Thyroid gland (tissue), 4 donors: ENCODE measurements at regions not wholly inside any gene's neighbourhood (a gene's known extent, or its start where the extent isn't known, plus 50 kb on each side); places are given as distances from the start of the nearest gene placed in this dataset.

Experiments used
- CTCF ChIP-seq, 6 experiments: fragments of 200-600 bp in 3 of 6; fragments of 450-650 bp in 3 of 6; sonication (generic) in 3 of 6; IDR thresholded peaks; one replicate each; pipeline ENCODE4 v1.5.1; 2016 to 2019; ENCODE audit warnings: antibody characterized with exemption in 6 of 6, mild to moderate bottlenecking in 2 of 6, inconsistent platforms in 1 of 6, moderate library complexity in 1 of 6
- POLR2A ChIP-seq, 2 donors: fragments of 450-650 bp; IDR thresholded peaks; one replicate each; pipeline ENCODE4 v1.6.1; 2017; ENCODE audit warnings: antibody characterized with exemption in 2 of 2, mild to moderate bottlenecking in 2 of 2, moderate library complexity in 1 of 2

GRCh38 chr4:14410516-14410915, 591.8 kb upstream of the CPEB2 start:
- TF ChIP-seq POLR2A (IDR thresholded peaks at IDR 0.05) (no peak), CTCF (IDR thresholded peaks at IDR 0.05) (no peak)
